Stomach (tissue), 8 donors: ENCODE measurements at regions not wholly inside any gene's neighbourhood (a gene's known extent, or its start where the extent isn't known, plus 50 kb on each side); places are given as distances from the start of the nearest gene placed in this dataset.

Experiments used
- DNase-seq, 2 donors: peaks; one replicate each; pipeline versions ENCODE4 v3.0.0 to v3.0.0-alpha.2; 2013 to 2019
- H3K27ac ChIP-seq, 5 donors: fragments of 200-600 bp in 4 of 5; sonication (generic) in 4 of 5; one replicate each; pipeline ENCODE4 v1.5.1; 2013 to 2019; ENCODE audit warnings: mild to moderate bottlenecking in 1 of 5, moderate library complexity in 1 of 5
- H3K27me3 ChIP-seq, 3 donors: fragments of 200-600 bp; sonication (generic); one replicate each; pipeline ENCODE4 v1.5.1; 2017 to 2019; ENCODE audit warnings: mixed run types in 1 of 3
- H3K36me3 ChIP-seq, 4 donors: fragments of 200-600 bp; sonication (generic); 1 replicate in 3 of 4; 2 replicates in 1 of 4; pipeline ENCODE4 v1.5.1; 2016 to 2019
- H3K4me1 ChIP-seq, 4 donors: fragments of 200-600 bp; sonication (generic); one replicate each; pipeline ENCODE4 v1.5.1; 2016 to 2019
- H3K4me3 ChIP-seq, 4 donors: fragments of 200-600 bp; sonication (generic) in 3 of 4; one replicate each; pipeline ENCODE4 v1.5.1; 2016 to 2019; ENCODE audit warnings: mild to moderate bottlenecking in 1 of 4
- H3K9me3 ChIP-seq, 4 donors: fragments of 200-600 bp; sonication (generic); one replicate each; pipeline ENCODE4 v1.5.1; 2016 to 2019
- CTCF ChIP-seq, 7 experiments: fragments of 450-650 bp in 4 of 7; fragments of 200-600 bp in 3 of 7; sonication (generic) in 3 of 7; IDR thresholded peaks; one replicate each; pipeline ENCODE4 v1.5.1; 2016 to 2019; ENCODE audit warnings: antibody characterized with exemption in 7 of 7, control low read depth in 2 of 7, mild to moderate bottlenecking in 1 of 7
- EP300 ChIP-seq: sonication (generic); formaldehyde crosslinking; IDR thresholded peaks from one replicate; pipeline ENCODE4 v1.6.1; 2017; ENCODE audit warnings: antibody characterized with exemption
- POLR2A ChIP-seq, 4 donors: fragments of 450-650 bp; IDR thresholded peaks; one replicate each; pipeline ENCODE4 v1.6.1; 2016; ENCODE audit warnings: antibody characterized with exemption in 4 of 4, control low read depth in 2 of 4, mild to moderate bottlenecking in 1 of 4, moderate library complexity in 1 of 4
- POLR2AphosphoS5 ChIP-seq, 3 donors: sonication (generic); formaldehyde crosslinking; IDR thresholded peaks; one replicate each; pipeline ENCODE4 v1.6.1; 2016; ENCODE audit warnings: antibody characterized with exemption in 3 of 3
- WGBS, 5 donors: extraction: QIAGEN DNeasy Blood & Tissue Kit in 3 of 5; methylation state at CpG; one replicate each; pipeline versions ENCODE4 v1.1.5 to v1.1.7; 2013 to 2018; 5-methylcytosine and 5-hydroxymethylcytosine counted together
- intact Hi-C: fragments of 100-400 bp; cut with DNase I; formaldehyde crosslinking; loops from one replicate; pipeline ENCODE4 v1.15.1; 2023; ENCODE audit warnings: low total_unique reads
- donor health status: healthy with polysubstance abuse.
- donor health status: Bipolar disorder and iron deficiency.
- donor health status: healthy.

GRCh38 chr1:87872692-87873091 lies 544.0 kb downstream of the LMO4 start:
- TF ChIP-seq POLR2AphosphoS5 (IDR thresholded peaks at IDR 0.05) (no peak), EP300 (no peak), CTCF (IDR thresholded peaks at IDR 0.05) (no peak), POLR2A (IDR thresholded peaks at IDR 0.05) (no peak)
- no peak for DNase-seq
- H3K27me3 ChIP-seq: no peaks in the 10 kb centered on the region
- intact Hi-C loops: no loop called here
- no peak overlapping the region for H3K4me3 ChIP-seq
- 89 to 93% (median 92%) methylated on average over 3 of the region's 3 CpGs for WGBS, 5 donors
- H3K27ac ChIP-seq: no peak overlapping the region
- no peaks in the 10 kb centered on the region for H3K4me1 ChIP-seq
- no peaks in the 10 kb centered on the region for H3K9me3 ChIP-seq
- H3K36me3 ChIP-seq: no peaks in the 10 kb centered on the region

GRCh38 chr1:87878873-87879272 lies 550.2 kb downstream of the LMO4 start:
- Histone ChIP-seq H3K4me1 (no peaks in the 10 kb centered on the region), H3K9me3 (no peaks in the 10 kb centered on the region), H3K4me3 (no peak overlapping the region), H3K27me3 (no peaks in the 10 kb centered on the region), H3K27ac (no peak overlapping the region), H3K36me3 (no peaks in the 10 kb centered on the region)
- TF ChIP-seq POLR2AphosphoS5 (IDR thresholded peaks at IDR 0.05) (no peak), CTCF (IDR thresholded peaks at IDR 0.05) (no peak), POLR2A (IDR thresholded peaks at IDR 0.05) (no peak), EP300 (no peak)
- intact Hi-C loops: no loop called here
- peak in 1 of 2 donors; percentile 12 for DNase-seq

GRCh38 chr1:87880098-87880760 lies 551.5 kb downstream of the LMO4 start:
- 87 to 92% (median 88%) methylated on average over 5 of the region's 5 CpGs for WGBS, 5 donors
- H3K27me3 ChIP-seq: no peaks in the 10 kb centered on the region
- no peaks in the 10 kb centered on the region for H3K4me1 ChIP-seq
- H3K4me3 ChIP-seq: no peak overlapping the region
- TF ChIP-seq CTCF (IDR thresholded peaks at IDR 0.05) (no peak), EP300 (no peak), POLR2AphosphoS5 (IDR thresholded peaks at IDR 0.05) (no peak), POLR2A (IDR thresholded peaks at IDR 0.05) (no peak)
- H3K9me3 ChIP-seq: no peaks in the 10 kb centered on the region
- H3K36me3 ChIP-seq: no peaks in the 10 kb centered on the region
- intact Hi-C loops: no loop called here
- DNase-seq: no peak
- H3K27ac ChIP-seq: no peak overlapping the region

- no peaks in the 10 kb centered on the region for H3K9me3 ChIP-seq
- intact Hi-C loops: no loop called here
- 81 to 86% (median 84%) methylated on average over 3 of the region's 3 CpGs for WGBS, 5 donors
- H3K27me3 ChIP-seq: no peaks in the 10 kb centered on the region
- no peak overlapping the region for H3K27ac ChIP-seq
- H3K36me3 ChIP-seq: no peaks in the 10 kb centered on the region
- peaks cover 0 to 4% (median 0%) of the 10 kb centered on the region in 4 donors for H3K4me1 ChIP-seq
- H3K4me3 ChIP-seq: no peak overlapping the region
- TF ChIP-seq POLR2AphosphoS5 (IDR thresholded peaks at IDR 0.05) (no peak), CTCF (IDR thresholded peaks at IDR 0.05) (no peak), POLR2A (IDR thresholded peaks at IDR 0.05) (no peak), EP300 (no peak)
- DNase-seq: no peak
Measured at GRCh38 chr1:87880764-87881163, 552.1 kb downstream of the LMO4 start.
